AG04449 (cell line): ENCODE measurements at regions not wholly inside any gene's neighbourhood (a gene's known extent, or its start where the extent isn't known, plus 50 kb on each side); places are given as distances from the start of the nearest gene placed in this dataset.

Experiments used
- CTCF ChIA-PET: fragments of 350-600 bp; formaldehyde crosslinking; extraction: SDS; loops from one replicate; lab custom pipeline; 2021; ENCODE audit warnings: antibody characterized with exemption; lab: Yijun Ruan, JAX
- POLR2A ChIA-PET: fragments of 400-600, 350-600 bp; formaldehyde crosslinking; extraction: SDS; loops from one replicate; lab custom pipeline; 2020; ENCODE audit warnings: antibody characterized with exemption, inconsistent platforms; lab: Yijun Ruan, JAX
- DNase-seq: peaks from one replicate; pipeline ENCODE4 v3.0.0-alpha.2; 2010; ENCODE audit warnings: low read depth, low spot score
- H3K4me3 ChIP-seq: 2 replicates; pipeline ENCODE4 v1.5.1; 2011; ENCODE audit warnings: low read depth, mild to moderate bottlenecking, control low read depth, low read length
- TF ChIP-seq, protein P1 (sequence below): IDR thresholded peaks from one replicate; pipeline ENCODE4 v1.5.1; 2011; ENCODE audit warnings: mild to moderate bottlenecking, moderate library complexity, low read length, control low read depth, inconsistent platforms; ENCODE audit not compliant: insufficient read depth; ENCODE audit errors: missing control alignments

- no peak overlapping the region for H3K4me3 ChIP-seq
- TF ChIP-seq, protein P1, sequence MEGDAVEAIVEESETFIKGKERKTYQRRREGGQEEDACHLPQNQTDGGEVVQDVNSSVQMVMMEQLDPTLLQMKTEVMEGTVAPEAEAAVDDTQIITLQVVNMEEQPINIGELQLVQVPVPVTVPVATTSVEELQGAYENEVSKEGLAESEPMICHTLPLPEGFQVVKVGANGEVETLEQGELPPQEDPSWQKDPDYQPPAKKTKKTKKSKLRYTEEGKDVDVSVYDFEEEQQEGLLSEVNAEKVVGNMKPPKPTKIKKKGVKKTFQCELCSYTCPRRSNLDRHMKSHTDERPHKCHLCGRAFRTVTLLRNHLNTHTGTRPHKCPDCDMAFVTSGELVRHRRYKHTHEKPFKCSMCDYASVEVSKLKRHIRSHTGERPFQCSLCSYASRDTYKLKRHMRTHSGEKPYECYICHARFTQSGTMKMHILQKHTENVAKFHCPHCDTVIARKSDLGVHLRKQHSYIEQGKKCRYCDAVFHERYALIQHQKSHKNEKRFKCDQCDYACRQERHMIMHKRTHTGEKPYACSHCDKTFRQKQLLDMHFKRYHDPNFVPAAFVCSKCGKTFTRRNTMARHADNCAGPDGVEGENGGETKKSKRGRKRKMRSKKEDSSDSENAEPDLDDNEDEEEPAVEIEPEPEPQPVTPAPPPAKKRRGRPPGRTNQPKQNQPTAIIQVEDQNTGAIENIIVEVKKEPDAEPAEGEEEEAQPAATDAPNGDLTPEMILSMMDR = peak; percentile 52
- CTCF ChIA-PET = interaction anchor here (0.6 to 1.8 kb wide), 6 partner anchors 13 to 199 kb away, joined by 3 to 8 read pairs (median 4); no protein-coding TSS in a partner anchor
- DNase-seq = no peak
- POLR2A ChIA-PET = no interaction called here
These were observed 676.1 kb downstream of the PTPRU start for GRCh38 chr1:29912425-29912824.

DNA sequence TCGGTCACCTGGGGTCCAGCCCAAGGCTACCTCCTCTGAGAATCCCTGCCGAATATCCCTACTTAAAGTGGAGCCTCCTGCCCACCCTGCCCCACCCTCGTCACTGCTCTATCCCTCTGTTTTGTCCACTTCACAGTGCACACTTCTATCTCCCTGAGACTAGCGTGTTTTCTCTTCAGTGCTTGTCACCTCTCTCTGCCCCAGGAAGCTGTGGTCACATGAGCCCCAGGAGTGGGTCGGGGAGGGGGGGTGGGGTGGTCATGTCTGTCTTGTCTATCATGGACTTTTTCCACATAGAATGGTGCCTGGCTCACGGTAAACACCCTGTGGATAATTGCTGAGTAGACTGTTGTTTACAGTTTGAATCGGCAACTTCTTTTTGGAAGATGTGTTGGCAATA, 673.6 kb downstream of the PTPRU start:
- H3K4me3 ChIP-seq = no peak overlapping the region
- TF ChIP-seq, protein P1 = no peak
- POLR2A ChIA-PET = no interaction called here
- DNase-seq = no peak
- CTCF ChIA-PET = no interaction called here

- no peak for DNase-seq
- TF ChIP-seq, protein P1 = no peak
- ChIA-PET POLR2A (no interaction called here), CTCF (no interaction called here)
- no peak overlapping the region for H3K4me3 ChIP-seq
These were observed 671.3 kb downstream of the PTPRU start for GRCh38 chr1:29907596-29907995.

DNA sequence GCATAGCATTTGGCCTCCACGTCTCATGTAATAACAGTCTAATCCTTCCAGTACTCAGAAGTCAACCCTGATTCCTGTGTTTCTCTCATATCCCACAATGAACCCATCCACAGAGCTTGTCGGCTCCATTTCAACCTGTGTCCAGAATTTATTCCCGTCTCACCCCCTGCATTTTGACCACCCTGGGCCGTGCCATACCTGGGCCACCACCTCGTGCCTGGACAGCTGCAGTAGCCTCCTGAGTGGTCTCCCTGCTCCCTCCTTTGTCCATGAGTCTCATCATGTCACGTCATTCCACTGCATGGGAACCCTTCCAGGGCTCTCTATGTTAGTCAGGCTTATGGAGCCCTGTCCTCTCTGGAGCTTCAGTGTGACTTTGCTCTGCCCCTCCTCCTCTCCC, 670.6 kb downstream of the PTPRU start:
- TF ChIP-seq, protein P1 = no peak
- ChIA-PET CTCF (no interaction called here), POLR2A (no interaction called here)
- H3K4me3 ChIP-seq = no peak overlapping the region
- DNase-seq = no peak

DNA sequence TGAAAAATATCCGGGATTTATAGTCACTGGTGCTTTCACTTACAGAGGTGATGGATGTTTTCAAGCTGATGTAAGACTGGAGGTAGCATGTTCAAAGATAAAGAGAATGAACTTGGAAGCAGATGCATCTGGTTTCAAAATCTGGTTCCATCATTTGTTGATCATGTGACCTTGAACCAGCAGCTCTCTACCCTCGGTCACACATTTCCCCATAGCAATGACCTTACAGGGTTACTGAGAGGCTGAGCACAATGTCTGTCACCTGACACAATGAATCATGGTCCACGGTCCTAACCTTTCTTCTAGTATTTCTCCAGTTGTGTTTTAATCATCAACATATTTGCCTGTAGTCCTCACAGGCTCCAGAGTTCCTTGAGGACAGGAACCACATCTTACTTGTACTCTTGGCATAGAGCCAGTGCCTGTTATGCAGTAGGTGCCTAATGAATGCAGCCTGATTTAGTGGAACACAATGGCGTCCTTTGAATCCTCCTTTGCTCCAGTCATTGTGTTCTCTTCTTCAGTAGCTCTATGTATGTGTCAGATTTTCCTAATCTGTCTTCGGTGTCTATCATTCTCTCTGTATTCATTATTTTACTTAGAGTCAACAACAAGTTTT, 667.3 kb downstream of the PTPRU start:
- no peak overlapping the region for H3K4me3 ChIP-seq
- POLR2A ChIA-PET = no interaction called here
- TF ChIP-seq, protein P1 = no peak
- DNase-seq = no peak
- CTCF ChIA-PET = no interaction called here

DNA sequence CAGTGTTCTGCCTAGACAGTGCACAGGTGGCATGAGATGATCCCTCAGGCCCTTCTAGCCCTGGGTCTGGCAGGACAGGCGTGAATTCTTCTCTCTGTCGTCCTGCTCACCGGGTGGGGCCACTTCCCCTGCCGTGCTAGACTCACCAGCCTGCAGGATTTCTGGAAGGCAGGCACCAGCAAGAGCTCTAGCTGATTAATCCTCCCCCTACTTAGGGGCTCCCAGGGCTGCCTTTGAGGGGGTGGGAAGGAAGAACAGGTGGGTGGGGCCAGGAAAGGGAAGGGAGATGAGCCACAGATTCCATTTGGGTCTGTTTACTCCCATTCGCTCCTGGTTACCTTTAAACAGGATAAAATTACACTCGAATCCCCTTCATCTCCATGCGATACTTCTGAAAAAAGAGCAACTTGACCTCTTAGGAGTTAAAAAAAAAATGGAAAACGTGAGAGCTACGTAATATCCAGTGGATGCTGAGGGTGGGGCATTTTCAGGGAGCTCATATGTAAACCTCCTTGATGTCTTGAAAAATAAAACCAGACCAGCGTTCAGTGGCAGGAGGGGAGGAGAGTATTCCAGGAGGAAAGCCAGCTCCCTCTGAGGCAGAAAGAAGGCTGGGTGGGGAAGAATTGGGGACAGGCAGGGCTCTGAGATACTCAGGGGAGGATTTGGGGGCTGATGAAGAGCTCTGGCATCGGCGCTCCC, 665.5 kb downstream of the PTPRU start:
- H3K4me3 ChIP-seq = no peak overlapping the region
- POLR2A ChIA-PET = no interaction called here
- CTCF ChIA-PET = no interaction called here
- no peak for DNase-seq
- TF ChIP-seq, protein P1 = no peak
